GM21576 (cell line): ENCODE measurements at regions not wholly inside any gene's neighbourhood (a gene's known extent, or its start where the extent isn't known, plus 50 kb on each side); places are given as distances from the start of the nearest gene placed in this dataset.
"Not testable (repeated sequence)": the region's sequence is repeated elsewhere in the genome, so short reads cannot be mapped to it uniquely, and the experiment has no call there.

Experiments
- ATAC-seq: cut with Tn5 transposase; IDR thresholded peaks from one replicate; pipeline ENCODE4 v1.9.1; 2021; ENCODE audit warnings: mild to moderate bottlenecking, moderate library complexity; ENCODE audit not compliant: unreplicated experiment

- ATAC-seq = no peak
These were observed 90.4 kb upstream of the RBMS1 start for GRCh38 chr2:160583813-160584537.

GRCh38 chr2:160584972-160585494, 91.4 kb upstream of the RBMS1 start:
- no peak for ATAC-seq

GRCh38 chr2:160590664-160591063, 97.1 kb upstream of the RBMS1 start:
- no peak for ATAC-seq

GRCh38 chr2:160592401-160592800, 98.8 kb upstream of the RBMS1 start:
- no peak for ATAC-seq

GRCh38 chr2:160592993-160593392, 99.4 kb upstream of the RBMS1 start:
- no peak for ATAC-seq

GRCh38 chr2:160596441-160596840, 102.8 kb upstream of the RBMS1 start:
- no peak for ATAC-seq

- not testable (repeated sequence) for ATAC-seq
These were observed 106.8 kb upstream of the RBMS1 start for GRCh38 chr2:160600437-160600836.

GRCh38 chr2:160602073-160602472, 108.5 kb upstream of the RBMS1 start:
- ATAC-seq = no peak

- no peak for ATAC-seq
These were observed 110.3 kb upstream of the RBMS1 start for GRCh38 chr2:160603771-160604510.

- no peak for ATAC-seq
These were observed 112.7 kb upstream of the RBMS1 start for GRCh38 chr2:160606341-160606740.

- no peak for ATAC-seq
These were observed 115.0 kb upstream of the RBMS1 start for GRCh38 chr2:160608599-160608998.

GRCh38 chr2:160609346-160609745, 115.7 kb upstream of the RBMS1 start:
- no peak for ATAC-seq

- no peak for ATAC-seq
These were observed 116.4 kb upstream of the RBMS1 start for GRCh38 chr2:160610041-160610440.

GRCh38 chr2:160612266-160612856, 118.8 kb upstream of the RBMS1 start:
- ATAC-seq = no peak

- no peak for ATAC-seq
These were observed 120.0 kb upstream of the RBMS1 start for GRCh38 chr2:160613466-160614153.

GRCh38 chr2:160614391-160614790, 120.8 kb upstream of the RBMS1 start:
- ATAC-seq = no peak

GRCh38 chr2:160615706-160616105, 122.1 kb upstream of the RBMS1 start:
- ATAC-seq = no peak

- no peak for ATAC-seq
These were observed 122.5 kb upstream of the RBMS1 start for GRCh38 chr2:160616149-160616548.

- ATAC-seq = no peak
These were observed 128.1 kb upstream of the RBMS1 start for GRCh38 chr2:160621748-160622147.

- ATAC-seq = not testable (repeated sequence)
These were observed 134.5 kb upstream of the RBMS1 start for GRCh38 chr2:160628020-160628637.

GRCh38 chr2:160628811-160629210, 135.2 kb upstream of the RBMS1 start:
- ATAC-seq = no peak
